ENCODE measurements at regions not wholly inside any gene's neighbourhood (a gene's known extent, or its start where the extent isn't known, plus 50 kb on each side); places are given as distances from the start of the nearest gene placed in this dataset.
"Not testable (repeated sequence)": the region's sequence is repeated elsewhere in the genome, so short reads cannot be mapped to it uniquely, and the experiment has no call there.

DNA sequence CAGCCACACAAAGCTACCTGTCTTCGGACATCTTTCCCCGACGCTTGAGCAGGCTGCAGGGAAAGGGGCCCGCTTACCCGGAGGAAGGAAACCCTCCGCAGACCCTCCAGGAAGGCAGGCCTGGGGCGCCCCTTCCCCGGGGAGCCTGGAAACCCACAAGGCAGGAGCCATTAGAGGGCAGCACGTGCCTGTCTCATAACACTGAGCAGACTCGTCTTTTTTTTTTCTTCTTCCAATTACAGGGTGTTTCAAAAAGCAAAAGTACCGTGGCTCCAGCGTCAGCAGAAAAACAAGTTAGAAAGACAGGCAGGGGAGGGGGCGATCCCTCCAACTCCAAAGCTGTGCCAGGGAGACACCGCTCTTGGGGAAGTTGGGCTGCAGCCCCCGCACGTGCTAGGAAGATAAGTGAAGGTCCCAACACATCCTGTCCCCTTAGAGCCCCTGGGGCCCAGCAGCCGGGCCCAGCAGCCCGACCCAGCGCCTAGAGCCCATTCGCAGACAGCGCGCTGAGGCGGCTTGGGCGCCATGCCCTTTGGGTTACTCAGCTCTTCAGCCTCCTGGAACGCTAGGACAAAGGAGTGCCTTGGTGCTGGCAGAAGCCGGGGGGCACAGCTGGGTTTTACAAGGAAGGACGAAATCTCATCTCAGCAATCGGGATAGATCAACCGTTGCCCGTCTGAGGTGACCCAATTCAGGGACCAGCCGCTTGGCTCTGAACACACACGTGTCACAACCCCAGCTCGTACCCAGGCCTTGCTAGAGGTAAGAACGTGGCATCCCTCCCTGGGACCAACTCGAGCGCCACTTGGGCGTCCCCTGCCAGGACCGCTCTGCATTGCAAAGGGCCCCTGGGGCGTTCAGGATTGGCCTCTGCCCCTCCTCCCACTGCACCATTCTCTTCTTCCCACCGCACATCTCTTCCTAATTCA is 136.3 kb downstream of the LY86 start:
- DNase-seq (ENCODE audit: low read depth, low spot score), result peak; percentile 11

DNA sequence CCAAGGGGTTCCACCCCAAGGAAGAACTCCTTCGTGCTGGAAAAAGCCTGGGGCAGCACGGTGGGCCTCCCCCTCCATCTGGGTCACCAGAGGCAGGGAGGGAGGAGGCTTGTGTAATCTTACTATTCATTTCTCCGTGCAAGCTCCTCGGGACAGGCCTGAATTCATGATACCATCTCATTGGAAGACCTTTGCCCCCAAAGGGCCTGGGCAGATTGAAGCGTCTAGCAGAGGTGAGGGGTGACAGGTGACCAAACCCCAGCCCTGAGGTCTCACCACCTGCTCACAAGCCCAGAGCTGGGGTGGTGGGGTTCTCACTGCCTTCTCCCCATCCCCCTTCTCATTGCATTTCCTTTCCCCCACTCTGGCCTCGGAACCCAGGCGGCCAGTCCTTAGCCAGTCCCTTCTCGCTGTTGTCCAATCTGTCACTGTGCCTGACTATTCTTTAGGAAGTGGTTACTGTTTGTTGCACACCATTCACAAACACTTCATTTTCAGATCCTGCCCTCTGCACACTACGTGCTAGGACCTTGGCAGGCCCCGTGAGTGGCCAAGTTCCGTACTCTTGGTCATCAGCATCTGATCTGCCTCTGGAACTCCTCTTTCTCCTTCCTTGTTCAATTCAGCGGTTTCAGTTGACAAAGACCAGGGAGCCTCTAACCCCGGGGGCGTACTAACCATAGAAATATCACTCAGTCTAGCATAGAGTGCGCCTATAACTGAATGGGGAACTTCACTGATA is 137.1 kb downstream of the LY86 start:
- no peak for DNase-seq (ENCODE audit: low read depth, low spot score)

DNA sequence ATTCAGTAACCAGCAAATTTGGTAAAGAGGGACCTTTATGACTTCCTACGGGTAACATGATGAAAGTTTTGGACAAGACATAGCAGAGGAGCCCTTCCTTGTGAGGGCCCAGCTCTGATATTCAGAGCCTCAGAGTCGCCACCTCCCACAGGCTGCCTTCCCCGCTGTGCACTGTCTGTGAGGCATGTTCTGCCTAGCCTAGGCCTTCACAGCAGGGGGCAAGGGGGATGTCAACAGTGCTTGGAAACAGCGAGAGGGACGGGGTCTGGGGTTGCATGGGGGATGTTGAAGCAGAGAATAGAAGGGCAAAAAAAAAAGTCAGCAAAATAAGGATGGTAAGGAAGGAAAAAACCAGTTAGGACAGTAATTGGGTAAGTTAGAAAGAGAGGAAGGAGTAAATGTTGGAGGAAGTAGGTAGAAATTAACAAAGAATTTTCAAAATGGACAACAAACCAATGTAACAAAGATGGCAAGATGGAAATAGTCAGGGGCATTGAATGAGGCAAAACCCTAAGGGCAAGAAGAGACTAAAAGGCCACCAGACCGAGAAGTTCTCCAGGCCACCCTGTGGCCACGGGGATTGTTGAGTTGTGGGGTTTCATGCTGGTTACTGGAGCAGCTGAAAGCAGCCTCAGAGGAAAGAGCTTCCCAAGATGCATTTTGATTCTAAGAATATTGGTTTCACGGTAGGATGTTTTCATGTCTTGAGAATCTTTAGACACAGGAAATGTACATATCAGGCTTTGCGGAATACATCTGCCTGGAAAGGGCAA is 139.8 kb downstream of the LY86 start:
- no peak for DNase-seq (ENCODE audit: low read depth, low spot score)

DNA sequence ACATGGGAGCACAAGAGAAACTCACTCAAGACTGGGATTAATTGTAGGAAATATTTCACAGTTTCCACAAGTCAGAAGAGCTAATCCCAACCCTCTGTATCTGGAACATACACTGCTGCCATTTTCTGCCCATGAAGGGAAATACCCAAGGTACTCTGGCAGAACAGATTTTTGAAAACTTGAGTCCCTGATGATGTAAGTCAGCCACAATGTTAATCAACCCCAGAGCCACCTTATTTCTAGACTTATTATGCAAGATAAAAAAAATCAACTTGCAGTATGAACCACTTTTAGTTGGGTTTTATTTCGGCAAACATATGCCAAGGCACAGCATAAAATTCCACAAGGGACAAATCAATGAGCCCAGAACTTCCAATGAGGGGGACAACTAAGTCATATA is 141.5 kb downstream of the LY86 start:
- no peak for DNase-seq (ENCODE audit: low read depth, low spot score)

DNA sequence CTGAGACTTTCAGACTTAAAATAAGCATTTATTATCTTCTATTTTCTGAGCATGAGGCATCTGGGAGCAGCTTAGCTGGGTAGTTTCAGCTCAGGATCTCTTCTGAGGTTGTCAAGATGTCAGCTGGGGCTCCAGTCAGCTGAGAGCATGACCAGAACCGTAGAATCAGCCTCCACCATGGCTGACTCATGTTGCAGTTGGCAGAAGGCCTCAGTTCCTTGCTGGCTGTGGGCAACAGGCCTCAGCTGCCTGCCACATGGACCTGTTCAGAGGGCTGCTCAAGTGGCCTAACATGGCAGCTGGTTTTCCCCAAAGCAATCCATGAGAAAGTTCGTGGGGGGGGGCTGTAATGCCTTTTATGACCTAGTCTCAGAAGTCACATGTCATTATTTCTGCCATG is 142.3 kb downstream of the LY86 start:
- DNase-seq (ENCODE audit: low read depth, low spot score), result peak; percentile 43

DNA sequence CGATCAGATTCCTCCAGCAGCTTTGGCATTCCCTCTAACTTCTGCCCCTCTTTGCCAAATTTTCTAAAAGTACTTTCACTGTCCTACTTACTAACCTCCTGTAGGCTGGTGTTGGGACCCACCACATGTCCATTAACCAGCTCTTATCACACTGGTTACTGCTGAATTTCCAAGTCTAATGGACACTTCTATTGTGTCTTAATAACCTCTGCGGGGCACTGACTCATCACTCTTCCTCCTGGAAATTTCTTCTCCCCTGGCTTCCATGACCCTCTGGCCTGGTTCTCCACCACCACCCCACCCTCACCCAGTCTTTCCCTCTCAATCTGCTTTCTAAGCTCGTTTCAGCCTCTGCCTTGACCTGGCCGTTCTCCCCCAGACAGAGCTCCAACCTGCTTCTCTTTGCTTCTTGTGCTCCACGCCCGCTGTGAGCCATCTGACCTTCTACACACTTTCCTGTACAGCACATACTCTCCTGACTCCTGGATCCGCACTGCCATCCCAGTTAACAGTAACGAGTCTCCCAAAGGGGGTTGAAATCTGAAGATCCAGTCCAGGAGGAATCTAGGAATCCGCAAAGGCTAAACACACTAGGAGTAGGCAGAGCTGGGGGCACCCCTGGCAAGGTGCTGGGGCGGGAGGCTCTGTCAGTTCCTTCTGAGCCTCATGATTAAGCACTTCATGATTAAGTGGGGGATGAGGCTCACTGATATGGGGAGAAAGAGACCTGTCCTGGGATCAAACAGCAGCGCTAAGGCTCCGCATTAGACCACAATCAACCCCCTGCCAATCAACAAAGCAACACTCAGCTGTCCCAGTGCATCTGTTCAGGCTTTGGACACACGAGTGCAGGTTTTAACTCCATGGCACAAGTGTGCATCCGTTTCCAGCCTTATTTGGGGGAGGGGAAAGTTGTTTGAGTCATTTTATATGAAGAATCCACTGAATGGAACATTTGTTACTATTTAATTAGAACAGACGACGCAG is 146.3 kb downstream of the LY86 start:
- no peak for DNase-seq (ENCODE audit: low read depth, low spot score)

DNA sequence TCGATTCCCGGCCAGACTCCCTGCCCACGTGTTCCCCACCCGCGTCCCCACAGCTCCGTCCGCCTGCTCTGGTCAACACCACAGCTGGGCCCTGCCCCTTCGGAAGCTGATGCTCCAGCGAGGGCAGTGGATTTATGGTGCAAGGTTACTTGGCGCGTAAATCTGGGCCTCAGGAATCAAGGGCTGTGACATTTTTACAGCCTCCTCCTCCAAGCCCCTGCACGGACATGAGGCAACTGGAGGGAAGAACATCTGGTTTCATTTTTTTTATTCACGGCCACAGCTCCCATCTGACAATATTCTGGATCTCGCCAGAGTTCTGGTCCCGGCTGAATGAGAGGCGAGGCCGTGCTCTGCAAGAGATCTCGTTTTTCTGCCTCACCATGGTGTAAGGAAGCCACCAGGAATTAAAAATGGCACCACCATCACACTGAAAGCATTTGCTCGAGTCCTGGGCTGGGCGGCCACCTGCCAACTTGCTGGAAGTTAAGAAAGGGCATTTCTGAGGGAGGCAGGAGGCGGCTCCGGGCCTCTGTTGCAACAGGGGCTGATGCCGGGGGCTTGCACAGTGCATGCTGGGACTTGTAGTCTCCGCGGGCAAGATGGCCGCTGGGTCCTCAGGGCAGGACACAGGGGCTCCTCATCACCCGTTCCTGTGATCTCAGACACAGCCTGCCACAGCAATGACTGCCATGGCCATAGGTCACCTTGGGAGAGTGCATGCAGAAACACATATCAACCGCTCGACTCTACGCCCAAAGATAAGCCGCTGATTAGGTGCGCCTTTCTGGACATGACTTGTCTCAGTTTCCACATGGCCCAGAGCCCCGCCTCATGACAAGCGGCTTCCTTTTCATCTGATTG is 148.5 kb downstream of the LY86 start:
- DNase-seq (ENCODE audit: low read depth, low spot score), result no peak

DNA sequence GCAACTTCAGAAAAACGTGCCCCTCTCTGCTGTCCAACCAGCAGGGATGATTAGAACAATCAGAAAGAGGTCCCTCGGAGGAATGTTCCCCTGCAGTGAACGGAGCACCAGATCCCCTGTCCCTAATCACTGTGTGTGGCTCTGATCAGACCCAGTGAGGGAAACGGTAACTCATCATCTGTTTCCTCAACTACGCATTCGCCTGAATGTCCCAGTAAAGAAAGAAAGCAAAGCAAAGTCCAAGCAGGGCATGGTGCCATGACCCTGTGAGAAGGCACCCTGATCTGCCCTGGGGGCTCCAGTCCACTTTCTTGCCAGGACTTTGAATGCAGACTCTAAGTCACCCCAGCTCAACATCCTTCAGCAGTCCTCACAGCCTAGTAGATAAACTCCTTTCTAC is 149.2 kb downstream of the LY86 start:
- DNase-seq (ENCODE audit: low read depth, low spot score), result no peak

DNA sequence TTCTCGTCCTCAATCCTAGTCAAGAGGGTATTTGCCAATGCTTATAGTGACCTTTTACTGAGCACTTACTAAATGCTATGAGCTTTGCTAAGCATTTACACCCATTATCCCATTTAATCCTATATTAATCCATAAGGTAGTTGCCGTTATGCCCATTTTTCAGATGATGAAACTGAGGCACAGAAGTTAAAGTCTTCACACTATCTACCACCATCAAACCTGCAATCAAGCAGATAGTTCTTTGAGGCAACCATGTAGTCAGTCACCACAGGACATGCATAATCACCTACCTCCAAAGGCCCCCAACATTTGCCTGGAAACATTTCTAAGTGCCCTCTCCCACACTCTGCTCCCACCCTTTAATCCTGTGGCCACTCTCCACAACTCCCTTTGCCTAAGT is 149.6 kb downstream of the LY86 start:
- no peak for DNase-seq (ENCODE audit: low read depth, low spot score)

DNA sequence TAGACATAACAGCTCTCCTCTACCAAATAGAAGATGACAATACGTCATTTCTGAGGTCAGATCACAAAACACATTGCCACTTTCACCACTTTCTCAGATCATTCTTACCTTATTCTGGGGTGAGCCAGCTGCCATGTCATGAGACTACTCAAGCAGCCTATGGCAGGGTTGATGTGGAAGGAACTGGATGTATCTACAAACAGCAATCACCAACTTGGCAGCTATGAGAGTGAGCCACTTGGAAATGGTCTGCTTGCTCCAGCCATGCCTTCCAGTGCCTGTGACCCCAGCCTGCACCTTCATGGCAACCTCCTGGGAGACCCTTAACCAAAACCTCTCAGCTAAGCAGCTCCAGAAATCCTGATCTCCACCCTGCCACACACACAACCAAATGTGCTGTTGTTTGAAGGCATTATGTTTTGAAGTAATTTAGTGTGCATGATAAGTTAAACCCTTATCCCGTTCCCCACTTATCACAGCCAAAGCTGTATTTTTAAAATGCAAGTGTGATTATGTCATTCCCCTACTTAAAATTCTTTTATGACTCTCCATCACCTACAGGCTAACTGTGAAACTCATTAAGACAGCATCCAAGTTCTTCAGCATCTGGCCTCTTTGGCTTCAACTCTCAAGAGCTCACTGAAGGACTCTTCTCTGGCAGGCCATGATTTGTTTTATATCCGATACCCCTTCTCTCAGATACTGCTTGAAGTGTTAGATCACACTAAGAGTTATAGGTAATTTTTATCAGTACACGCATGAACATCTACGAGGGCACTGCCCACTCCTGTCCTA is 150.6 kb downstream of the LY86 start:
- DNase-seq (ENCODE audit: low read depth, low spot score), result no peak

DNA sequence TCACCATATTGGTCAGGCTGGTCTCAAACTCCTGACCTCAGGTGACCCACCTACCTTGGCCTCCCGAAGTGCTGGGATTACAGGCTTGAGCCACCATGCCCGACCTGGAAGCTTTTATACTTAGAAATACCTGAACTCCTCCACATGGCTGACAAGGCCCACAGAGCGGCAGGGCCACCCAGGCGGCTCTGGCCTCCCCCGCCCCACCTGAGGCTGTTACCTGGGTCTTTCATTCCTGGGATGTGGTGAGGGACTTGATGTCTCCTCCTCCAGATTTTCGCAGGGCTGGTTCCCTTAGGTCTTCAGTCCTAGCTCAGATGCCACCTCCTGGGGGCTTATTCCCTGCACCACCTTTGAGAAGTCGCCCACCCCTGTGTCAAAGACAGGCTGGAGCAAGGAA is 152.1 kb downstream of the LY86 start:
- no peak for DNase-seq (ENCODE audit: low read depth, low spot score)

DNA sequence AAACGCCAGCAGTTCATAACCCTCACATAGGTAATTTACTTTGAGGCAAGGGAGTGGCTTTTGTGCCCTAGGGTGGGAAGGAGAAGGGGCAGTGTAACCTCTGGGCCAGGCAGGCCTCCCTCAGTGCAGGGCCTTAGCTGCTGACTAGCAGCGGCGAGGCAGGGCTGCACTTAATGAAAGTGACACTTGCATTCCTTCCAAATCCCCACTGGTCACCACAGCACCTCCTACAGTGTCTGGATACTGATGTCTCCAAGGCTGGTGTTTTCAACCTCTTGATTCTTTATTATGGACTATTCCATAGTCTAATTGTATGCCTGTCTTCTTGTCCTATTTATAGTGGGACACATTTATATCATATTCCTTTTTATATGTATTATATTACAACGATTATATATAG is 152.7 kb downstream of the LY86 start:
- no peak for DNase-seq (ENCODE audit: low read depth, low spot score)

DNA sequence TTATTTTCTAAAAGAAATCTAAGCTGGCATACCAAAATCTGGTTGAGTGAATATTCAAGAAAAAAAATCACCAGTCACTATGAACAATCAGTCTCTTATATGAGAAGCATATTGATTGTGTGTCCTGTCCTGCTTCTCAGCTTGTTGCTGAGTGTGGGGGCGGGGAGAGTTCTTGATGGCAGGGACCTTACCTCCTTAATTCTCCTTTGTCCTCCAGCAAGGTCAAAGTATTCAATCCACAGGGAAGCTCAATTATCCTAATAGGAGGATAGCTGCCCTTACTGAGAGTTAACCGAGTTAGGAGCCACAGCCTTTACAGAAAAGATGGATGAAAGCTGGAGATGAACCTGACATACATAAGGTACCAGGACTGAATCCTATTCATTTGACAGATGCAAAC is 154.0 kb downstream of the LY86 start:
- no peak for DNase-seq (ENCODE audit: low read depth, low spot score)

DNA sequence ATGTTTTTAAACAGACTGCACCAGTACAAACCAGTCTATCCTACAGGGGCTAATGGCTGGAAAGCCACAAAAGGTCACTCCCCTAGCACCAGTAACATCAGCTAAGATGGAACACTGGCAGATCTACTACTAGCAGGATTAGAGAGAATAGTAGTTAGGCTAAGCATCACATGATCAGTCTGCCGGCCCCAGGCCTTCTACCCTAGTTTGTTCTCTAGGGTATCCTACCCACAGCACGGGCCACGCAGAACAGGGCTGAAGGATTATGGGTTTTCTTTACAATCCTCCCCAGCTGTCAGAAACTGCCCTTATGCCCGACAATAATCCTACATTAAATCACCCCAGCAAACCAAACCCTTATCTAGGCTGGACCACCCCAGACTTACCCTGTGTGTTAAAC is 156.0 kb downstream of the LY86 start:
- no peak for DNase-seq (ENCODE audit: low read depth, low spot score)

DNA sequence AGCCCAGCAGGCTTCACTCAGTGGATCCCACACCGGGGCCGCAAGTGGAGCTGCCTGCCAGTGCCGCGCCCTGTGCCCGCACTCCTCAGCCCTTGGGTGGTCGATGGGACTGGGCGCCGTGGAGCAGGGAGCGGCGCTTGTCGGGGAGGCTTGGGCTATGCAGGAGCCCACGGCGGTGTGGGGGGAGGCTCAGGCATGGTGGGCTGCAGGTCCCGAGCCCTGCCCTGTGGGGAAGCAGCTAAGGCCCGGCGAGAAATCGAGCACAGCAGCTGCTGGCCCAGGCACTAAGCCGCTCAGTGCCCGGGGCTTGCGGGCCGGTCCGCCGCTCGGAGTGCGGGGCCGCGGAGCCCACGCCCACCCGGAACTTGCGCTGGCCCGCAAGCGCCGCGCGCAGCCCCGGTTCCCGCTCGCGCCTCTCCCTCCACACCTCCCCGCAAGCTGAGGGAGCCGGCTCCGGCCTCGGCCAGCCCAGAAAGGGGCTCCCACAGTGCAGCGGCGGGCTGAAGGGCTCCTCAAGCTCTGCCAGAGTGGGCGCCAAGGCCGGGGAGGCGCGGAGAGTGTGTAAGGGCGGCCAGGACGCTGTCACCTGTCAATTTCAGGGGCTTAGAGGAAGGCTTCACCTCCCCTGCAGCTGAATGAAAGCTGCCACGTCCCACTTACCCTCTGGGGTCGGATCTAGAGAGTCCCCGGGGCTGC is 157.3 kb downstream of the LY86 start:
- not testable (repeated sequence) for DNase-seq (ENCODE audit: low read depth, low spot score)

DNA sequence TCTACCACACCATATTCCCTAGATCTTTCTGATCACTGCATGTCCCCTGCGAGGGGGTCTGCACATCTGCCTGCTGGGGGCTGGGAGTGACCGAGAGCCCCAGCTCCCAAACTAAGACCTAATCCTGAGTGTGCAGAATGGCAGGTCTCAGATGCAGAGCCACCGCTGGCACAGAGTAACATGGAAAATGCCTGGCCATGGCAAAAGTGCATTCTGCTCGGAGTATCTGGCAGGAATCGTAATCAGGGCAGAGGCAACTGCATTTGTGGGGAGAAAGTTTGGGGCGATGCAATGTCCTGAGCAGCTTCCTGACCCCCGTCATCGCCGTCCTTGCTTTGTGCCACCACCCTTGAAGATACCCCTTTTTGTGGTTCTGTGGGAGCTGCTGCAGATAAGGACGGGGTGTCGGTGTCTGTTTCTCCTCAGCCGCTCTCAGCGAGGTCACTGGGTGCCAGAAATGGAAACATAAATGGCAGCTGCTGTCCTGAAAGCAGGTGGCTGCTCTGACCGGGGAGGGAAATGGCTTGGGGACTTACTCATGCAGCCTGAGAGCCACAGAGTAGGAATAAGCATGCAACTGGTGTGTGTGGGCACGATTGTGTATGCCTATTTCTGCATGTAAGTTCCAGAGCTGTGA is 157.9 kb downstream of the LY86 start:
- DNase-seq (ENCODE audit: low read depth, low spot score), result no peak

DNA sequence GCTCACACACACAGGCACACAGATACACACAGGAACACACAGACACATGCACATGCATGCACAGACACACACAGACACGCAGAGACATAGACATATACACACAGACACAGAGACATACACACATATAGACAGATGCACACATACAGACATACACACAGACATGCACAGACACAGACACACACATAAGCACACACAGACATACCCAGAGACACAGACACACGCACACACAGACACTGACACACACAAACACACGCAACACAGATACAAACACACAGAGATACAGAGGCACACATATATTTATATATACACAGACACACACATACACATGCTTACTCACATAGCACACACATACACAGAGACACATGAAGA is 158.4 kb downstream of the LY86 start:
- no peak for DNase-seq (ENCODE audit: low read depth, low spot score)

DNA sequence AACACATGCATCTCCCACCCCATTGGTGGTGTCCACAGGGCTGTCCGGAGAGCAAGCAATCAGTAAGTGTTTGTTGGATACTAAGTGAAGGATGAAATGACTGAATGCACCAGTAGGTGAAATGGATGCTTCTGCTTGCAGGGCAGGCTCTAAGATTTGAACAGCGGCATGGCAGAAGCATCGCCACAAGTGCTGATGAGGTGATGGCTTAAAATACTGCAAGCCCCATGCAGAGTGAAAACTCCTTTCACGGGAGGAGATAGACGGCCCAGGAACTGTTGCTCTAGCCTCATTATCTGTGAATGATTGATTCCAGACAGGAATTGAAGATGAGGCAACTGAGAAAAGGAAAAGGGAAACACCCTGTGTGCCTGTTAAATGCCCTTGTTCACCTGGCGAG is 158.9 kb downstream of the LY86 start:
- DNase-seq (ENCODE audit: low read depth, low spot score), result no peak

Measured in brain pericyte (primary cell).